ENCODE measurements at regions not wholly inside any gene's neighbourhood (a gene's known extent, or its start where the extent isn't known, plus 50 kb on each side); places are given as distances from the start of the nearest gene placed in this dataset.

DNA sequence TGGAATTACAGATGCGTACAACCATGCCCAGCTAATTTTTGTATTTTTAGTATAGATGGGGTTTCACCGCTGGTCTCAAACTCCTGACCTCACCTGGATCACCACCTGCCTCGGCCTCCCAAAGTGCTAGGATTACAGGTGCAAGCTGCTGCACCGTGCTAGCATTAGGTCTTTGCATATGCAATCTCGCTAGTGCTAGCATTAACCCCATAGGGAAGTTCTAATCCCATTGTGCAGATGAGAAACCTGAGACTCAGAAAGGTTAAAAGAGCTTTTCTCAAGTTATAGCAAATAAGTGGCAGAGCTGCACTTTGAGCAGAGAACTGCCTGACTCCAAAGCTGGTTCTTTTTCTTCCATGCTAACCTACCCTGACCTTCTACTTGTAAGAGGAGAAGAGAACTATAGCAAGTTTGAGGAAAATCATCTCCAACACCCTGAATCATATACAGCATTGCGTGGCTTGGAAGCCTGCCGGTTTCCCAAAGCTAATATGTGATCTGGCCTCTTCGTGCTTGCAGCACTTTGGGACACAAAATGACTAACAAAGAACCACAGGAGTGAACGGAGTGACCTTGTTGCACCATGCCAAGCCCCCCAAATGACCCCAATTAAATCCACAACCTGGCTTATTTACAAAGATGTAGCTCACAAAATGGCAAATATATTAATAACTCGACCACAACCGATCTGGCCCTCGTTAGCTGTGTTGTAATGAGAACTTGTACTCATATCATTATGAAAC is 185.1 kb downstream of the TM2D1 start:
- peaks cover 3% of the 10 kb centered on the region for H3K4me1 Mint-ChIP-seq
- no peaks in the 10 kb centered on the region for H3K36me3 Mint-ChIP-seq (ENCODE audit: low read depth)
- Histone ChIP-seq H3K4me3 (ENCODE audit: low read length) (no peak overlapping the region), H3K36me3 (ENCODE audit: control insufficient read depth, insufficient read depth, low read length) (no peaks in the 10 kb centered on the region), H3K4me1 (ENCODE audit: control insufficient read depth, insufficient read depth, low read length) (no peaks in the 10 kb centered on the region), H3K27me3 (ENCODE audit: control insufficient read depth, insufficient read depth, low read length, poor library complexity, severe bottlenecking) (no peaks in the 10 kb centered on the region), H3K9ac (ENCODE audit: extremely low read depth, low read length, poor library complexity, severe bottlenecking) (no peak overlapping the region), H3K9me3 (ENCODE audit: control insufficient read depth, low read length) (no peaks in the 10 kb centered on the region), H3K27ac (ENCODE audit: low read depth, low read length) (no peak overlapping the region)
- peaks cover 9% of the 10 kb centered on the region for H3K9me3 Mint-ChIP-seq
- H3K27ac Mint-ChIP-seq, result no peak overlapping the region
- DNase-seq, result no peak
- peaks cover 43% of the 10 kb centered on the region for H3K27me3 Mint-ChIP-seq (ENCODE audit: insufficient read depth)
- WGBS, 2 experiments (ENCODE audit: insufficient coverage in 1 of 2, insufficient read length in 1 of 2), result 80 to 83% methylated on average over 8 to 12 of the region's 12 CpGs
- TF ChIP-seq CTCF (conservative IDR thresholded peaks at IDR 0.05), result no peak
- H3K4me3 Mint-ChIP-seq, result no peak overlapping the region

DNA sequence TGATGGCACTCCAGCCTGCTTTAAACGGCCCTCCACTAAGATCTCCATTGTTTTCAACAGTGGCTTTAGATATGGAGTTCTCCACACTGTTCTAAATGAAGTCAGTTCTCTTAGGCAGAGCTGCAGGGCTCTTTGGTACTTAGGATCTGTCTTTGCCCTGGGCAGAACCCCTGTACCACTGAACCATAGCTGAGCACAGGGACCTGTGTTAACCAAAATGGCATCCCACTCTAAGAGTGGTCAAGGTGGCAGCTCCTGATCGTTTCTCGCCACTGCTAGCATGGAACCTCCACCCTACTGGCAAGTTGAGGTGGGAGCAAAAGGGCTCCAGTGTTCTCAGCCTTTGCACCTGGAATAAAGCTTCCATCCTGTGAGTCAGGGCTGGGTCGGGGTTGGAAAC is 186.7 kb downstream of the TM2D1 start:
- Histone ChIP-seq H3K27me3 (ENCODE audit: control insufficient read depth, insufficient read depth, low read length, poor library complexity, severe bottlenecking) (no peaks in the 10 kb centered on the region), H3K4me3 (ENCODE audit: low read length) (no peak overlapping the region), H3K9me3 (ENCODE audit: control insufficient read depth, low read length) (no peaks in the 10 kb centered on the region), H3K9ac (ENCODE audit: extremely low read depth, low read length, poor library complexity, severe bottlenecking) (no peak overlapping the region), H3K36me3 (ENCODE audit: control insufficient read depth, insufficient read depth, low read length) (no peaks in the 10 kb centered on the region), H3K27ac (ENCODE audit: low read depth, low read length) (no peak overlapping the region), H3K4me1 (ENCODE audit: control insufficient read depth, insufficient read depth, low read length) (no peaks in the 10 kb centered on the region)
- DNase-seq, result no peak
- 88 to 100% methylated on average over 1 to 4 of the region's 4 CpGs for WGBS, 2 experiments (ENCODE audit: insufficient coverage in 1 of 2, insufficient read length in 1 of 2)
- Mint-ChIP-seq H3K27ac (no peak overlapping the region), H3K9me3 (peaks cover 7% of the 10 kb centered on the region), H3K27me3 (ENCODE audit: insufficient read depth) (peaks cover 30% of the 10 kb centered on the region), H3K4me1 (peaks cover 3% of the 10 kb centered on the region), H3K4me3 (no peak overlapping the region), H3K36me3 (ENCODE audit: low read depth) (no peaks in the 10 kb centered on the region)
- TF ChIP-seq CTCF (conservative IDR thresholded peaks at IDR 0.05), result no peak

- no peaks in the 10 kb centered on the region for H3K27me3 ChIP-seq (ENCODE audit: control insufficient read depth, insufficient read depth, low read length, poor library complexity, severe bottlenecking)
- no peak overlapping the region for H3K27ac ChIP-seq (ENCODE audit: low read depth, low read length)
- TF ChIP-seq CTCF (conservative IDR thresholded peaks at IDR 0.05), result no peak
- Mint-ChIP-seq H3K36me3 (ENCODE audit: low read depth) (no peaks in the 10 kb centered on the region), H3K4me3 (no peak overlapping the region), H3K27ac (no peak overlapping the region), H3K27me3 (ENCODE audit: insufficient read depth) (peaks cover 28% of the 10 kb centered on the region), H3K9me3 (no peaks in the 10 kb centered on the region), H3K4me1 (peaks cover 3% of the 10 kb centered on the region)
- H3K4me3 ChIP-seq (ENCODE audit: low read length), result no peak overlapping the region
- H3K9ac ChIP-seq (ENCODE audit: extremely low read depth, low read length, poor library complexity, severe bottlenecking), result no peak overlapping the region
- 85 to 100% methylated on average over 2 to 3 of the region's 3 CpGs for WGBS, 2 experiments (ENCODE audit: insufficient coverage in 1 of 2, insufficient read length in 1 of 2)
- no peak for DNase-seq
- no peaks in the 10 kb centered on the region for H3K9me3 ChIP-seq (ENCODE audit: control insufficient read depth, low read length)
- no peaks in the 10 kb centered on the region for H3K4me1 ChIP-seq (ENCODE audit: control insufficient read depth, insufficient read depth, low read length)
- H3K36me3 ChIP-seq (ENCODE audit: control insufficient read depth, insufficient read depth, low read length), result no peaks in the 10 kb centered on the region
Measured at GRCh38 chr1:61536174-61537108, 188.5 kb downstream of the TM2D1 start.

All from endodermal cell (in vitro differentiated cells).